Lower lobe of right lung (tissue), 2 donors: ENCODE measurements at regions not wholly inside any gene's neighbourhood (a gene's known extent, or its start where the extent isn't known, plus 50 kb on each side); places are given as distances from the start of the nearest gene placed in this dataset.

Experiments used
- ATAC-seq, 2 donors: fragments of 200-7000 bp; cut with Tn5 transposase; one replicate each; pipeline ENCODE4 v1.9.1; 2020 to 2022; ENCODE audit warnings: mild to moderate bottlenecking in 2 of 2, moderate library complexity in 2 of 2
- DNase-seq: peaks from one replicate; pipeline ENCODE4 v3.0.0-alpha.2; 2020
- H3K27ac ChIP-seq: fragments of 200-600 bp; one replicate; pipeline ENCODE4 v1.8.0; 2022
- H3K27me3 ChIP-seq: fragments of 200-600 bp; one replicate; pipeline ENCODE4 v1.8.0; 2022; ENCODE audit warnings: low read depth
- H3K36me3 ChIP-seq: fragments of 200-600 bp; one replicate; pipeline ENCODE4 v1.8.0; 2022; ENCODE audit warnings: mild to moderate bottlenecking
- H3K4me1 ChIP-seq: fragments of 200-600 bp; one replicate; pipeline ENCODE4 v1.8.0; 2022
- H3K4me3 ChIP-seq: fragments of 200-600 bp; one replicate; pipeline ENCODE4 v1.8.0; 2022; ENCODE audit warnings: mild to moderate bottlenecking
- H3K9me3 ChIP-seq: fragments of 200-600 bp; one replicate; pipeline ENCODE4 v1.8.0; 2022
- intact Hi-C: fragments of 100-400 bp; cut with DNase I; formaldehyde crosslinking; loops from one replicate; pipeline ENCODE4 v1.11.0; 2022
- TF ChIP-seq, protein P1 (sequence below): fragments of 200-600 bp; IDR thresholded peaks from one replicate; pipeline ENCODE4 v1.8.0; 2022; ENCODE audit warnings: antibody characterized with exemption, mild to moderate bottlenecking
- donor health status: DM: no; HTN: yes; CAD: no; lungs with severe emphysema.

DNA sequence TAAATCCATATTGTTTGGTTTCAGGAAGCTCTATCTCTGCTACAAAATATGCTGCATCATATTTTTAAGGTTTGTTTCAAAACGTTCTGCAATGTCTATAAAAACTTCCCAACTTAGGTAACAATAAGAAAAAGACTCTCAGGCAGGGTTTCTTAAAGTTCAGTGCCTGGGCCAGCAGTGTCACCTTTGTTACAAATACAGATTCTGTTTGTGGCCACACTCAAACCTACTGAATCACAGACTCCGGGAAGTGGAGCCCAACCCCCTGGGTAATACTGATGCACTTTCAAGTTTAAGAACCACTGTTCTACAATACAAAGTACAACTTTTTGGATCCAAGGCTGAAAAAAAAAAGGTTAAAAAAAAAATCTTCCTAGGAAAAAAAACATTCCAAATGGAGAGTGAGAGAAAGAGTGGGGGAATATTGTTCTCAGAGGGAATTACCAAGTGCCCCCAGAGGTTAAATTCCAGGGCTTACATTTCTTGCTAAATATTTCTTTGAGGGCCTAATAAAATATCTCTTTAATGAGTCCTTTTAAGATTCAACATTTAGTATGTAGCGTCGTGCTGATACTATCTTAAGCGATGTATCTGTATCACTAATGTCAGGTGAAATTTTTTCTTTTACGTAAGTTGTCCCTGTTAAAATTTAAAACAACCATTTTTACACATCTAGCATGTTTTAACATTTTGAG lies 476.7 kb downstream of the TXNL1 start:
- intact Hi-C loops = no loop called here

DNA sequence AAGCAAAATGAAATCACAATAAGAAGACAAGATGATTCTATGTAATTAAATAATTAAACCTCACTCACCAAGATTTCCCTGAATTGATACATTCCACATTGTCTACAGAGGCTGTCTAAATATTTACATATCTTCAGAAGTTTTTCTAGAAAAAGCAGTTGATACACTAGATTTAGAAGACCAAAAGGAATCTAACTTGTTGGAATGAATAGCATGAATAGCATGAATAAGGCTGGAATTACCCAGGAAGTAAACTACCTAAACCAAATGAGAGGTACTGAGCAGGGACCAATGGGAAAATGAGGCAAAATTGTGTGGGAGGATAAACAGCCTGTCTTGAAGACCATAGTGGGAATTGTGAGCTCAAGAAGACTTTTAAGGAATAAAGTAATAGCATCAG lies 479.7 kb downstream of the TXNL1 start:
- H3K4me1 ChIP-seq = peaks cover 9% of the 10 kb centered on the region
- no peaks in the 10 kb centered on the region for H3K36me3 ChIP-seq
- no peaks in the 10 kb centered on the region for H3K27me3 ChIP-seq
- no peak overlapping the region for H3K27ac ChIP-seq
- DNase-seq (no peak), ATAC-seq (no peak)
- H3K4me3 ChIP-seq = no peak overlapping the region
- TF ChIP-seq, protein P1, sequence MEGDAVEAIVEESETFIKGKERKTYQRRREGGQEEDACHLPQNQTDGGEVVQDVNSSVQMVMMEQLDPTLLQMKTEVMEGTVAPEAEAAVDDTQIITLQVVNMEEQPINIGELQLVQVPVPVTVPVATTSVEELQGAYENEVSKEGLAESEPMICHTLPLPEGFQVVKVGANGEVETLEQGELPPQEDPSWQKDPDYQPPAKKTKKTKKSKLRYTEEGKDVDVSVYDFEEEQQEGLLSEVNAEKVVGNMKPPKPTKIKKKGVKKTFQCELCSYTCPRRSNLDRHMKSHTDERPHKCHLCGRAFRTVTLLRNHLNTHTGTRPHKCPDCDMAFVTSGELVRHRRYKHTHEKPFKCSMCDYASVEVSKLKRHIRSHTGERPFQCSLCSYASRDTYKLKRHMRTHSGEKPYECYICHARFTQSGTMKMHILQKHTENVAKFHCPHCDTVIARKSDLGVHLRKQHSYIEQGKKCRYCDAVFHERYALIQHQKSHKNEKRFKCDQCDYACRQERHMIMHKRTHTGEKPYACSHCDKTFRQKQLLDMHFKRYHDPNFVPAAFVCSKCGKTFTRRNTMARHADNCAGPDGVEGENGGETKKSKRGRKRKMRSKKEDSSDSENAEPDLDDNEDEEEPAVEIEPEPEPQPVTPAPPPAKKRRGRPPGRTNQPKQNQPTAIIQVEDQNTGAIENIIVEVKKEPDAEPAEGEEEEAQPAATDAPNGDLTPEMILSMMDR = no peak
- intact Hi-C loops = no loop called here
- H3K9me3 ChIP-seq = no peaks in the 10 kb centered on the region

More for the DNA sequence above, 476.7 kb downstream of the TXNL1 start:
- ATAC-seq (peak in 1 of 2 donors; percentile 72), DNase-seq (no peak)
- H3K4me1 ChIP-seq = peaks cover 15% of the 10 kb centered on the region
- TF ChIP-seq, protein P1 = no peak
- no peaks in the 10 kb centered on the region for H3K36me3 ChIP-seq
- no peak overlapping the region for H3K4me3 ChIP-seq
- no peaks in the 10 kb centered on the region for H3K27me3 ChIP-seq
- no peaks in the 10 kb centered on the region for H3K9me3 ChIP-seq
- H3K27ac ChIP-seq = peak overlapping the region; percentile 37

DNA sequence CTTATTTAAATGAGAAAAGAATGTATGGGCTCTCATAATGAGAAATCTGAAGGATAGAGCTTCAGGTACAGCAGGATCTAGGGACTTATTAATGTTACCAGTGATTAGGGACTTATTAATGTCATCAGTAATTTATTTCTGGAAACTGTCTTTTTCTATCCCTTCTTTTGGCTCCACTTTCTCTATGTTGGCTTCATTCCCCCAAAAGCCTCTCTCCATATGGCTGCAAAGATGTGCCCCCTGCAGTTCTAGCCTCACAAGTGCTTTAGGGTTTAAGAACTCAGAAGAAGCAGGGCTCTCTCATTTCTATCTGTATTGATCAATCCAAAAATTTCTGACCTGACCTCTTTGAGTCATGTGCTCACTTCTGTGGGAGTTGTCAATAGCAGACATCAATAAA lies 480.9 kb downstream of the TXNL1 start:
- Histone ChIP-seq H3K27ac (no peak overlapping the region), H3K4me3 (no peak overlapping the region), H3K9me3 (no peaks in the 10 kb centered on the region), H3K27me3 (no peaks in the 10 kb centered on the region), H3K4me1 (peaks cover 9% of the 10 kb centered on the region), H3K36me3 (no peaks in the 10 kb centered on the region)
- no peak for ATAC-seq
- intact Hi-C loops = no loop called here
- DNase-seq = no peak
- TF ChIP-seq, protein P1 = no peak

DNA sequence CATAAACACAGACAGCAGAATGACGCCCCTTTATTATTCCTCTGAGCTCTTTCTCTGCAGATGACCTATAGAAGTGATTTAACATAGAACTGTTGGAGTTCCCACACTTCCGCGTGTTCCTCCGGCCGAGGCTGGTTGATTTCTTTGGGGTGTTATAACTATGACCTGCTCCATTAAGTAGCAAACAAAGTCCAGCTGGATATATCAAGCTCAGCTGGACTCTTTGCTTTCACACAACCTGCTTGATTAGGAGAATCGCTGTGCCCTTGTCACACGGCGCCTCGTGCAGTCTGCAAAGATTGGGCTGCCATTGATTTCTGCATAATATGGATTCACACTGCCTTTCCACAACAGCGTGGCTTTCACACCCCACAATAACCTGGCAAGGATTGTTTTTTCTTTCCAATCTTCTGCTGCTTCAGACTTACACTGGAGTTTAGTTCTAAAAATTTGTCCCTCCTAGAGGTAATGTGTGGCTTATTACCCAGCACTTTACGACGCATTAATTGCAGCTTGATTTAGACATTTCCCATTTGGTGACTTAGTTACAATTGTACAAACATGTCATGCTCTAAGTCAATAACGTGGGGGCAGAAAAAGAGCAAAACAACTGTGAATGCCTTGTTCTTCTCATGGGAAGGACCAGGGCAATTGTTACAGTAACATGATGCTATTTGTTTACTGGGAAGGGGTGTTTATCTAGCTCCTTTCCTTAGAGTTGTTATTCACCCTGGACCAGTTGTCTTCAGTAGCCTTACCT lies 485.7 kb downstream of the TXNL1 start:
- TF ChIP-seq, protein P1 = no peak
- H3K9me3 ChIP-seq = no peaks in the 10 kb centered on the region
- DNase-seq (no peak), ATAC-seq (no peak)
- intact Hi-C loops = no loop called here
- H3K27me3 ChIP-seq = no peaks in the 10 kb centered on the region
- H3K27ac ChIP-seq = no peak overlapping the region
- no peaks in the 10 kb centered on the region for H3K4me1 ChIP-seq
- no peak overlapping the region for H3K4me3 ChIP-seq
- H3K36me3 ChIP-seq = no peaks in the 10 kb centered on the region

DNA sequence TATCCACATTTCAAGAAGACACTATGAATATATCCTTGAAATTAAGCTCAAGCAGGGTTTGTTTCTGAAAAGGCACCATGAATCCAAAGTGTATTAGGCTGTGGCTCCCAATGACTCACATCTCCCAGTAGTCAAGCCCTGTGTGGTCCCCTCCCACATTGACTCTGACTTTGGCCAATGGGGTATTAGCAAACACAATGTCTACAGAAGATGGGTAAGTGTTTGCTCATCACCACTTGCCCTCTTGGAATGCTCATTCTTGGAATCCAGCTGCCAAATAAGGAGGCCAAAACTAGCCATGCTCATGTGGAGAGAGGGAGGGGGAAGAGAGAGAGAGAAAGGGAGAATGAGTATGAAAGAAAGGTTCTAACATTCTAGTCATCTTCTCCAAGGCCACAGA lies 490.0 kb downstream of the TXNL1 start:
- intact Hi-C loops = no loop called here
- Histone ChIP-seq H3K4me1 (no peaks in the 10 kb centered on the region), H3K4me3 (no peak overlapping the region), H3K27ac (no peak overlapping the region), H3K9me3 (no peaks in the 10 kb centered on the region), H3K36me3 (no peaks in the 10 kb centered on the region), H3K27me3 (no peaks in the 10 kb centered on the region)
- DNase-seq = no peak
- TF ChIP-seq, protein P1 = no peak
- no peak for ATAC-seq
